OCI-M1 (cell line): ENCODE measurements at regions not wholly inside any gene's neighbourhood (a gene's known extent, or its start where the extent isn't known, plus 50 kb on each side); places are given as distances from the start of the nearest gene placed in this dataset.

Experiments used
- DNase-seq: peaks from one replicate; lab custom pipeline; 2025; lab: John Stamatoyannopoulos, UW

DNA sequence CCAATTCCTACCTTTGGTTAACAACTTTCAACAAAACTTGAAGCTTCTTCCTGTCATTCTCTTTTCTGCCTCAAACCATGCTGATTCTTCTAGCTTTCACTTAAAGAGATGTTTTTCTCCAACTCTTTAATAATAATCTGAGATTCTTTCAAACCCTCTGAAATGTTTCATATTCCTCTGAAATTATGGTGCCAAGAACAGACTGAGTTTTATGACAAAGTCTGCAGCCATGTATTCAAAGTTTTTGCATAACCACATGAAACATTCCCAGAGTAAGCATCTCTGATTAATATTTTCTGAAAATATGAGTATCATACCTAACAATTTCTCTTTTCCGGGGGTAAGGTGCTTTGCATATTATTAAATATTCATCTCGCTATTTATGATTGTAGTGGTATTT, 59.1 kb upstream of the DCN start:
- no peak for DNase-seq

GRCh38 chr12:91240386-91241095, 57.9 kb upstream of the DCN start:
- DNase-seq, result no peak

GRCh38 chr12:91239481-91239880, 56.9 kb upstream of the DCN start:
- DNase-seq, result no peak
